ENCODE measurements at regions not wholly inside any gene's neighbourhood (a gene's known extent, or its start where the extent isn't known, plus 50 kb on each side); places are given as distances from the start of the nearest gene placed in this dataset.

GRCh38 chrX:10756441-10756840 lies 136.1 kb upstream of the MID1 start:
- TF ChIP-seq CBX8 (IDR thresholded peaks at IDR 0.05) (no peak), CTCF (IDR thresholded peaks at IDR 0.05) (no peak), USF2 (IDR thresholded peaks at IDR 0.05) (no peak), RCOR1 (IDR thresholded peaks at IDR 0.05; ENCODE audit: low read depth, low read length) (no peak), NFE2L2 (conservative IDR thresholded peaks at IDR 0.05; ENCODE audit: low read length) (no peak), RFX5 (IDR thresholded peaks at IDR 0.05) (no peak), REST (IDR thresholded peaks at IDR 0.05) (no peak), ZC3H11A (IDR thresholded peaks at IDR 0.05) (no peak), RAD21 (conservative IDR thresholded peaks at IDR 0.05 in 1 of 2, IDR thresholded peaks at IDR 0.05 in 1 of 2) (no peak), HOXB13 (CRISPR knock-in tag; IDR thresholded peaks at IDR 0.05; ENCODE audit: low read depth) (no peak)
